ENCODE measurements at regions not wholly inside any gene's neighbourhood (a gene's known extent, or its start where the extent isn't known, plus 50 kb on each side); places are given as distances from the start of the nearest gene placed in this dataset.
A peak's percentile ranks its signal among the peaks of the same experiment; 100 is the strongest.

- no peak for DNase-seq
Measured at GRCh38 chr14:100659345-100660001, 67.2 kb upstream of the DLK1 start.

GRCh38 chr14:100660498-100660881, 66.2 kb upstream of the DLK1 start:
- no peak for DNase-seq

- no peak for DNase-seq
Measured at GRCh38 chr14:100660882-100661635, 65.6 kb upstream of the DLK1 start.

GRCh38 chr14:100662879-100663760, 63.6 kb upstream of the DLK1 start:
- DNase-seq: peak; percentile 47 to 61

- no peak for DNase-seq
Measured at GRCh38 chr14:100663761-100664052, 63.0 kb upstream of the DLK1 start.

GRCh38 chr14:100664231-100664630, 62.5 kb upstream of the DLK1 start:
- no peak for DNase-seq

GRCh38 chr14:100664841-100665510, 61.7 kb upstream of the DLK1 start:
- no peak for DNase-seq

- no peak for DNase-seq
Measured at GRCh38 chr14:100665511-100666032, 61.1 kb upstream of the DLK1 start.

GRCh38 chr14:100666403-100666802, 60.3 kb upstream of the DLK1 start:
- no peak for DNase-seq

- no peak for DNase-seq
Measured at GRCh38 chr14:100666851-100667250, 59.8 kb upstream of the DLK1 start.

- no peak for DNase-seq
Measured at GRCh38 chr14:100667656-100668055, 59.0 kb upstream of the DLK1 start.

- DNase-seq: no peak
Measured at GRCh38 chr14:100668352-100668751, 58.3 kb upstream of the DLK1 start.

- no peak for DNase-seq
Measured at GRCh38 chr14:100669011-100669412, 57.7 kb upstream of the DLK1 start.

GRCh38 chr14:100669468-100669867, 57.2 kb upstream of the DLK1 start:
- no peak for DNase-seq

- DNase-seq: no peak
Measured at GRCh38 chr14:100670017-100670752, 56.5 kb upstream of the DLK1 start.

GRCh38 chr14:100670753-100671049, 56.0 kb upstream of the DLK1 start:
- peak in 1 of 2 experiments; percentile 16 for DNase-seq

- no peak for DNase-seq
Measured at GRCh38 chr14:100671386-100671901, 55.2 kb upstream of the DLK1 start.

- DNase-seq: no peak
Measured at GRCh38 chr14:100671906-100672305, 54.8 kb upstream of the DLK1 start.

- DNase-seq: peak; percentile 65 to 71
Measured at GRCh38 chr14:100673085-100673806, 53.4 kb upstream of the DLK1 start.

GRCh38 chr14:100673807-100674154, 52.9 kb upstream of the DLK1 start:
- no peak for DNase-seq

- DNase-seq: no peak
Measured at GRCh38 chr14:100674428-100674827, 52.3 kb upstream of the DLK1 start.
